SK-N-SH (cell line): ENCODE measurements at regions not wholly inside any gene's neighbourhood (a gene's known extent, or its start where the extent isn't known, plus 50 kb on each side); places are given as distances from the start of the nearest gene placed in this dataset.

Source experiments
- CTCF ChIA-PET: fragments of 300-600, 350-600 bp; formaldehyde crosslinking; extraction: SDS; loops from one replicate; lab custom pipeline; 2021; lab: Yijun Ruan, JAX
- POLR2A ChIA-PET: fragments of 350-600 bp; sonication (Branson Sonifier 250); formaldehyde crosslinking; extraction: SDS; loops from one replicate; lab custom pipeline; 2020; ENCODE audit warnings: antibody characterized with exemption, inconsistent platforms; lab: Yijun Ruan, JAX
- DNase-seq: peaks from one replicate; pipeline ENCODE4 v3.0.0; 2012
- H2AFZ ChIP-seq: fragments of 200-600 bp; sonication (generic); 2 replicates; pipeline ENCODE4 v1.8.1; 2016; ENCODE audit warnings: antibody characterized with exemption, mild to moderate bottlenecking, low read depth
- H3F3A ChIP-seq: fragments of 200-600 bp; sonication (generic); replicated peaks from 2 replicates; pipeline ENCODE3; 2016; ENCODE audit warnings: antibody characterized with exemption, mild to moderate bottlenecking; ENCODE audit not compliant: insufficient read depth
- H3K27ac ChIP-seq, 2 experiments: fragments of 200-500 bp in 1 of 2; fragments of 200-600 bp in 1 of 2; sonication (Bioruptor generic) in 1 of 2; sonication (generic), shearing (Covaris generic) in 1 of 2; 2 replicates each; pipeline versions ENCODE4 v1.5.1 to v1.6.1; 2014 to 2016; ENCODE audit warnings: low read depth in 2 of 2, inconsistent platforms in 1 of 2, low read length in 1 of 2, mild to moderate bottlenecking in 1 of 2, mixed read lengths in 1 of 2
- H3K27me3 ChIP-seq: fragments of 200-600 bp; sonication (generic), shearing (Covaris generic); 2 replicates; pipeline ENCODE4 v1.6.1; 2016; ENCODE audit warnings: mixed run types; ENCODE audit not compliant: insufficient read depth
- H3K36me3 ChIP-seq, 2 experiments: fragments of 200-500 bp in 1 of 2; fragments of 200-600 bp in 1 of 2; sonication (Bioruptor generic) in 1 of 2; sonication (generic) in 1 of 2; replicated peaks in 1 of 2; 2 replicates each; pipeline versions ENCODE3 to v1.5.1; 2014 to 2016; ENCODE audit warnings: low read length in 1 of 2, mild to moderate bottlenecking in 1 of 2; ENCODE audit not compliant: insufficient read depth in 2 of 2, control insufficient read depth in 1 of 2
- H3K4me1 ChIP-seq, 2 experiments: fragments of 200-500 bp in 1 of 2; fragments of 200-600 bp in 1 of 2; sonication (Bioruptor generic) in 1 of 2; sonication (generic), shearing (Covaris generic) in 1 of 2; 2 replicates each; pipeline versions ENCODE4 v1.5.1 to v1.6.1; 2014 to 2016; ENCODE audit warnings: low read depth in 1 of 2, low read length in 1 of 2, mixed run types in 1 of 2; ENCODE audit not compliant: insufficient read depth in 2 of 2, control insufficient read depth in 1 of 2
- H3K4me2 ChIP-seq: fragments of 200-600 bp; sonication (generic), shearing (Covaris generic); 2 replicates; pipeline ENCODE4 v1.6.1; 2017; ENCODE audit warnings: mixed run types
- H3K4me3 ChIP-seq, 2 experiments: fragments of 200-500 bp in 1 of 2; fragments of 200-600 bp in 1 of 2; sonication (Bioruptor generic) in 1 of 2; sonication (generic), shearing (Covaris generic) in 1 of 2; 2 replicates each; pipeline versions ENCODE4 v1.5.1 to v1.8.1; 2014 to 2016; ENCODE audit warnings: low read depth in 2 of 2, inconsistent platforms in 1 of 2, low read length in 1 of 2, mild to moderate bottlenecking in 1 of 2, mixed read lengths in 1 of 2, moderate library complexity in 1 of 2
- H3K79me2 ChIP-seq: fragments of 200-600 bp; sonication (generic); 2 replicates; pipeline ENCODE4 v1.8.1; 2017; ENCODE audit warnings: mild to moderate bottlenecking; ENCODE audit not compliant: insufficient read depth
- H3K9ac ChIP-seq: fragments of 200-600 bp; sonication (generic); 2 replicates; pipeline ENCODE4 v1.6.1; 2017; ENCODE audit warnings: mixed run types
- H3K9me2 ChIP-seq: fragments of 200-600 bp; sonication (generic); 2 replicates; pipeline ENCODE4 v1.6.1; 2017; ENCODE audit warnings: mixed run types
- H3K9me3 ChIP-seq: fragments of 200-600 bp; sonication (generic); 2 replicates; pipeline ENCODE4 v1.6.1; 2017; ENCODE audit warnings: mixed run types, mild to moderate bottlenecking, moderate library complexity
- H4K20me1 ChIP-seq: fragments of 200-600 bp; sonication (generic); 2 replicates; pipeline ENCODE4 v1.6.1; 2017; ENCODE audit warnings: mild to moderate bottlenecking, mixed run types; ENCODE audit not compliant: insufficient read depth
- ELF1 ChIP-seq: IDR thresholded peaks from 2 replicates; pipeline ENCODE4 v1.4.0; 2012
- EP300 ChIP-seq, 2 experiments: IDR thresholded peaks; 2 replicates each; pipeline versions ENCODE4 v1.4.0 to v1.6.1; 2012; ENCODE audit warnings: borderline replicate concordance in 1 of 2, low read depth in 1 of 2, low read length in 1 of 2
- EZH2phosphoT487 ChIP-seq: fragments of 200-600 bp; sonication (generic); IDR thresholded peaks from 2 replicates; pipeline ENCODE4 v1.6.1; 2017; ENCODE audit warnings: low read depth, mixed run types, mild to moderate bottlenecking, antibody characterized with exemption, moderate library complexity, borderline replicate concordance
- FOXJ3 ChIP-seq: sonication (generic); formaldehyde crosslinking; IDR thresholded peaks from 2 replicates; pipeline ENCODE4 v1.5.1; 2020; ENCODE audit warnings: mild to moderate bottlenecking, missing genetic modification reagents
- GATA2 ChIP-seq: sonication (generic); formaldehyde crosslinking; IDR thresholded peaks from 2 replicates; pipeline ENCODE4 v1.5.0; 2020; ENCODE audit warnings: mild to moderate bottlenecking, missing genetic modification reagents
- MAX ChIP-seq: IDR thresholded peaks from 2 replicates; pipeline ENCODE4 v1.4.0; 2012; ENCODE audit warnings: low read depth
- MXI1 ChIP-seq: IDR thresholded peaks from 2 replicates; pipeline ENCODE4 v1.6.1; 2012; ENCODE audit warnings: mild to moderate bottlenecking, low read depth, low read length, improper control_type of control experiment
- NRF1 ChIP-seq: IDR thresholded peaks from 2 replicates; pipeline ENCODE4 v1.6.1; 2012; ENCODE audit warnings: low read depth, mild to moderate bottlenecking, low read length
- PBX3 ChIP-seq: IDR thresholded peaks from 2 replicates; pipeline ENCODE4; 2012
- POLR2AphosphoS5 ChIP-seq: IDR thresholded peaks from 2 replicates; pipeline ENCODE4 v1.6.1; 2012; ENCODE audit warnings: low read depth, low read length
- RAD21 ChIP-seq: IDR thresholded peaks from 2 replicates; pipeline ENCODE4 v1.6.1; 2012; ENCODE audit warnings: mild to moderate bottlenecking, low read length
- RCOR1 ChIP-seq: fragments of 150-350 bp; IDR thresholded peaks from 2 replicates; pipeline ENCODE4 v1.6.1; 2017; ENCODE audit warnings: antibody characterized with exemption, low read length
- SIN3A ChIP-seq: IDR thresholded peaks from 2 replicates; pipeline ENCODE4 v1.6.1; 2012; ENCODE audit warnings: low read depth, mild to moderate bottlenecking, low read length, moderate library complexity, borderline replicate concordance
- TCF12 ChIP-seq: IDR thresholded peaks from 2 replicates; pipeline ENCODE4 v1.4.0; 2012
- USF1 ChIP-seq: IDR thresholded peaks from 2 replicates; pipeline ENCODE4 v1.4.0; 2012; ENCODE audit warnings: low read depth, borderline replicate concordance
- USF2 ChIP-seq: fragments of 150-350 bp; IDR thresholded peaks from 2 replicates; pipeline ENCODE4 v1.6.1; 2017; ENCODE audit warnings: antibody characterized with exemption, low read length, low read depth, borderline replicate concordance
- WGBS: methylation state at CpG from one replicate; pipeline ENCODE4 v1.1.6; 2017; ENCODE audit warnings: low lambda C conversion rate; 5-methylcytosine and 5-hydroxymethylcytosine counted together

- H3K9me2 ChIP-seq: no peaks in the 10 kb centered on the region
- H3K79me2 ChIP-seq: no peaks in the 10 kb centered on the region
- TF ChIP-seq NRF1: no peak
- TF ChIP-seq EP300 (IDR thresholded peaks at IDR 0.05; ENCODE audit: borderline replicate concordance in 1 of 2, low read depth in 1 of 2, low read length in 1 of 2): peak in 1 of 2 experiments; percentile 51; a peak in 2 of 4 replicates
- TF ChIP-seq POLR2AphosphoS5: no peak
- H3K4me2 ChIP-seq: no peak overlapping the region
- H3K27me3 ChIP-seq: no peaks in the 10 kb centered on the region
- no peak overlapping the region for H2AFZ ChIP-seq
- no peaks in the 10 kb centered on the region for H4K20me1 ChIP-seq
- no peak overlapping the region for H3K27ac ChIP-seq
- H3K36me3 ChIP-seq: no peaks in the 10 kb centered on the region
- WGBS: 19% methylated on average over 1 of the region's 1 CpG
- ChIA-PET POLR2A (no interaction called here), CTCF (no interaction called here)
- H3K9me3 ChIP-seq: 0 out of 2 replicates have a peak, but pooled peaks cover 2% of the 10 kb centered on the region
- peak; percentile 6 for DNase-seq
- no peaks in the 10 kb centered on the region for H3F3A ChIP-seq
- no peak overlapping the region for H3K9ac ChIP-seq
- no peak overlapping the region for H3K4me3 ChIP-seq
- H3K4me1 ChIP-seq: no peaks in the 10 kb centered on the region; a peak in 1 of 4 replicates
Observed at GRCh38 chr5:166503506-166503905, 1787.9 kb upstream of the WWC1 start.

- H3K9ac ChIP-seq: no peak overlapping the region
- no peak overlapping the region for H3K27ac ChIP-seq
- no peaks in the 10 kb centered on the region for H3K79me2 ChIP-seq
- H3K27me3 ChIP-seq: no peaks in the 10 kb centered on the region
- no peak overlapping the region for H3K4me3 ChIP-seq
- CTCF ChIA-PET: interaction anchor here (0.7 to 0.8 kb wide), 2 partner anchors 11 to 30 kb away, joined by 3 read pairs; no protein-coding TSS in a partner anchor
- H3F3A ChIP-seq: no peaks in the 10 kb centered on the region
- no peak overlapping the region for H3K4me2 ChIP-seq
- whole genome bisulfite sequencing: 52% methylated on average over 2 of the region's 2 CpGs
- POLR2A ChIA-PET: no interaction called here
- H3K4me1 ChIP-seq: no peaks in the 10 kb centered on the region; a peak in 1 of 4 replicates
- DNase-seq: no peak
- H4K20me1 ChIP-seq: no peaks in the 10 kb centered on the region
- no peak overlapping the region for H2AFZ ChIP-seq
- H3K9me2 ChIP-seq: no peaks in the 10 kb centered on the region
- 0 out of 2 replicates have a peak, but pooled peaks cover 2% of the 10 kb centered on the region for H3K9me3 ChIP-seq
- H3K36me3 ChIP-seq: no peaks in the 10 kb centered on the region
- TF ChIP-seq FOXJ3 (CRISPR knock-in tag): no peak
- no peak for TF ChIP-seq MAX
- no peak for TF ChIP-seq POLR2AphosphoS5
- TF ChIP-seq ELF1: no peak
- no peak for TF ChIP-seq TCF12
- no peak for TF ChIP-seq USF2
- no peak for TF ChIP-seq SIN3A
- no peak for TF ChIP-seq NRF1
- TF ChIP-seq GATA2: no peak
- TF ChIP-seq USF1: no peak
- TF ChIP-seq EZH2phosphoT487: no peak
- no peak for TF ChIP-seq MXI1
- TF ChIP-seq RCOR1: no peak
- TF ChIP-seq PBX3: no peak
- TF ChIP-seq RAD21: no peak
Observed at GRCh38 chr5:166505067-166505466, 1786.4 kb upstream of the WWC1 start.
